Ishikawa (cell line): ENCODE measurements at regions not wholly inside any gene's neighbourhood (a gene's known extent, or its start where the extent isn't known, plus 50 kb on each side); places are given as distances from the start of the nearest gene placed in this dataset.

Experiments used
- EGR1 ChIP-seq: IDR thresholded peaks from 2 replicates; pipeline ENCODE4 v1.6.1; 2012
- YY1 ChIP-seq: IDR thresholded peaks from 2 replicates; pipeline ENCODE4 v1.6.1; 2012; ENCODE audit warnings: low read depth
- TF ChIP-seq, protein P1 (sequence below): IDR thresholded peaks from 2 replicates; pipeline ENCODE4 v1.6.1; 2012

DNA sequence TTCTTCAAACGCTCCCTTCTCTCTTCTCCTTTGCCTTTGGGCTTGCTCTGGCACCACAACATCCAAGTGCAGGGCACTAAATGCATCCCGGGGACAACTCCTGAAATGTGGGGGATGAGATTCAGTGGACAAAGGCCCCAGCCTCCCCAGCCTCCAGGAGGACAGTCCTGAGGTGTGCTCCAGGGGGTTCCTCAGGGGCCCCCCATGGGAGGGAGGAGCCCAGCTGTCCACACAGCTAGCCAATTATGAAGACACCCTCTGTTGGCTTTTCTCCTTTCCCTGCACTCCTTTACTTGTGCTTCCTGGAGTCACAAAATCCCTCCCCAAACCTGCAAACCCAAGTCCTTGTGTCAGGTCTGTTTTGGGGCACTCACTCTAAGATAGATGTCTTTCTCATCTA lies 735.4 kb downstream of the PTPRU start:
- TF ChIP-seq YY1 (no peak), EGR1 (no peak)
- TF ChIP-seq, protein P1, sequence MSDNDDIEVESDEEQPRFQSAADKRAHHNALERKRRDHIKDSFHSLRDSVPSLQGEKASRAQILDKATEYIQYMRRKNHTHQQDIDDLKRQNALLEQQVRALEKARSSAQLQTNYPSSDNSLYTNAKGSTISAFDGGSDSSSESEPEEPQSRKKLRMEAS: no peak
